Activated CD4-positive, alpha-beta memory T cell treated with anti-CD3 and anti-CD28 coated beads for 36 hours (primary cell): ENCODE measurements at regions not wholly inside any gene's neighbourhood (a gene's known extent, or its start where the extent isn't known, plus 50 kb on each side); places are given as distances from the start of the nearest gene placed in this dataset.

Experiments used
- CTCF ChIA-PET: fragments of 350-600 bp; sonication (Branson Sonifier 250); formaldehyde crosslinking; loops from one replicate; lab custom pipeline; 2021; ENCODE audit warnings: antibody characterized with exemption, inconsistent platforms; lab: Charles Lee
- POLR2A ChIA-PET: fragments of 350-600 bp; sonication (Branson Sonifier 250); formaldehyde crosslinking; loops from one replicate; lab custom pipeline; 2021; ENCODE audit warnings: antibody characterized with exemption; lab: Charles Lee
- DNase-seq: peaks from one replicate; pipeline ENCODE4 v3.0.0-alpha.2; 2020
- H3K27ac Mint-ChIP-seq: one replicate; pipeline ENCODE4 v1.8.0; 2021; ENCODE audit warnings: mixed read lengths
- H3K27me3 Mint-ChIP-seq: one replicate; pipeline ENCODE4 v1.8.0; 2021; ENCODE audit warnings: mixed read lengths
- H3K36me3 Mint-ChIP-seq: one replicate; pipeline ENCODE4 v1.8.0; 2021; ENCODE audit warnings: mixed read lengths
- H3K4me1 Mint-ChIP-seq: one replicate; pipeline ENCODE4 v1.8.0; 2021; ENCODE audit warnings: low read depth, mixed read lengths
- H3K4me3 Mint-ChIP-seq: one replicate; pipeline ENCODE4 v1.8.0; 2021; ENCODE audit warnings: mild to moderate bottlenecking, mixed read lengths
- H3K9me3 Mint-ChIP-seq: one replicate; pipeline ENCODE4 v1.8.0; 2021; ENCODE audit warnings: mixed read lengths
- intact Hi-C: fragments of 100-400 bp; cut with micrococcal nuclease; formaldehyde crosslinking; loops from one replicate; pipeline ENCODE4 v1.15.1; 2023

DNA sequence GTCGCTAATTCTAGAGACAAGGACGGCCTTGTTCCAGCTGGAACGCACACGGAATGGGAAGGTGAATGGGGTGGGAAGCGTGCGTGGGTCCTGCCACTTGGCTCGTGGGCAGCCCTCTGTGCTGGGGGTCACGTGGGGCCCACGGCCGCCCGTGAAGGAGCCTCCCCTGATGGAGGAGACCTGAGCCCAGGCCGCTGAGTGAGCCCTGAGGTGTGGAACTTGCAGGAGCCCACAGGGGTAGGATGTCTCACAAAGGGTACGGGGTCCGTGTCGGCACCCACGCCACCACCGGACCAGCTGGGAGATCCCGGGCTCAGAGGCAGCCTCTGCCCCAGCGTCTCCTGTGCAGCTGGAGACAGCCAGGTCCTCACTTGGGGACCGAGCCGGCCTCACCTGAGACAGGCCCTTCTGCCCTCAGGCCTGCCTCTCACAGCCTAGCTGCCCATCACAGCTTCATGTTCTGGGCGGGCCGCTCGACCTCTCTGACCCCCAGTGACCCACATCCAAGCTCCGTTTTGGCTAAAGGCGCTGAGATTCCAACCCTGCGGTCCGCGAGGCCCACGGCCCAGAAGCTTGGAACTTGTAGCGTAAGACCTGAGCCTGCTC, 84.8 kb downstream of the FOXL3 start:
- Mint-ChIP-seq H3K36me3 (no peaks in the 10 kb centered on the region), H3K27me3 (no peaks in the 10 kb centered on the region), H3K9me3 (no peaks in the 10 kb centered on the region), H3K27ac (no peak overlapping the region), H3K4me3 (no peak overlapping the region), H3K4me1 (peaks cover 2% of the 10 kb centered on the region)
- intact Hi-C loops: no loop called here
- DNase-seq: peak; percentile 2
- CTCF ChIA-PET: no interaction called here
- POLR2A ChIA-PET: no interaction called here

DNA sequence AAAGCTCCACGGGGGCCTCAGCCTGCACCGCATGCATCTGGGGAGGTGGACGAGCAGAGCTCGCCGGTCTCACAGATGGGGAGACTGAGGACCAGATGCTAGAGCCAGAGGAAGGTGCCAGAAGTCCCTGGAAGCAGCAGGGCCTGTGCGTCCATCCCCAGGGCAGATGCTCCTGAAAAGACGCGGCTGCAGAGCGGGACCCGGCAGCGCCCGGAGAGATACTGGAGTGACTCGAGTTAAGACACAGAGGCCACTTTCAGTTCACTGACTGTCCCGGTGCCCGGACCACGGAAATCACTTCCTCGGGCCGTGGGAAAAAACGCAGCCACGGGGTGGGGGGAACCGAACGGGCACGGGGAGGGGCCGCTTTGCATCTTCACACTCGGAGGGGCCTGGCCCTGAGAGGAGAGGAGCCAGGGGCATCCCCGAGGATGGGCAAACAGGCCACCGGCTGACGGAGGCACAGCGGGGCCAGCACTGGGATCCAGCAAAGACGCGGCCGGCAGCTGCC, 85.4 kb downstream of the FOXL3 start:
- Mint-ChIP-seq H3K4me1 (peaks cover 5% of the 10 kb centered on the region), H3K27me3 (no peaks in the 10 kb centered on the region), H3K9me3 (no peaks in the 10 kb centered on the region), H3K4me3 (no peak overlapping the region), H3K36me3 (no peaks in the 10 kb centered on the region), H3K27ac (no peak overlapping the region)
- ChIA-PET CTCF (no interaction called here), POLR2A (no interaction called here)
- peak; percentile 3 for DNase-seq
- intact Hi-C loops: no loop called here

DNA sequence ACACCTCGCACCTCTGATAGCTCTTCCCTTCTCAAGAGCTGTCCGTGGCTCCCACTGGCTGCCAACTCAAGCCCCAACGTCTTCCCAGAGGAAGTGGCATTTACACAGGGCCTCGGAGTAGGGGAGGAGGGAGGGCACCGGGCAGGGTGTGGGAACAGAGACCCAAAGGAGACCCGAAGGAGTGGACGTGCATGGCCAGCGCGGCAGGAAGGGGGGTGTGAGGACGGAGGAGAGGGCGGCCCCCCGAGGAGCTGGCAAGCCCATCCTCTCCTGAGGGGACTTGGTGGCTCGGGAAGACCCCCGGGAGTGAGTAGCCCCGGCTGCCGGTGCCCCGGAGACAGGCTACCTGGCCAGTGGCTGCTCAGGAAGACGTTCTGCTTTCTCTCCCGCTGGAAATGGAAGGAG, 85.9 kb downstream of the FOXL3 start:
- intact Hi-C loops: no loop called here
- ChIA-PET CTCF (no interaction called here), POLR2A (no interaction called here)
- H3K27me3 Mint-ChIP-seq: no peaks in the 10 kb centered on the region
- no peak overlapping the region for H3K27ac Mint-ChIP-seq
- DNase-seq: peak; percentile 7
- H3K4me1 Mint-ChIP-seq: peaks cover 9% of the 10 kb centered on the region
- no peak overlapping the region for H3K4me3 Mint-ChIP-seq
- H3K9me3 Mint-ChIP-seq: no peaks in the 10 kb centered on the region
- no peaks in the 10 kb centered on the region for H3K36me3 Mint-ChIP-seq

DNA sequence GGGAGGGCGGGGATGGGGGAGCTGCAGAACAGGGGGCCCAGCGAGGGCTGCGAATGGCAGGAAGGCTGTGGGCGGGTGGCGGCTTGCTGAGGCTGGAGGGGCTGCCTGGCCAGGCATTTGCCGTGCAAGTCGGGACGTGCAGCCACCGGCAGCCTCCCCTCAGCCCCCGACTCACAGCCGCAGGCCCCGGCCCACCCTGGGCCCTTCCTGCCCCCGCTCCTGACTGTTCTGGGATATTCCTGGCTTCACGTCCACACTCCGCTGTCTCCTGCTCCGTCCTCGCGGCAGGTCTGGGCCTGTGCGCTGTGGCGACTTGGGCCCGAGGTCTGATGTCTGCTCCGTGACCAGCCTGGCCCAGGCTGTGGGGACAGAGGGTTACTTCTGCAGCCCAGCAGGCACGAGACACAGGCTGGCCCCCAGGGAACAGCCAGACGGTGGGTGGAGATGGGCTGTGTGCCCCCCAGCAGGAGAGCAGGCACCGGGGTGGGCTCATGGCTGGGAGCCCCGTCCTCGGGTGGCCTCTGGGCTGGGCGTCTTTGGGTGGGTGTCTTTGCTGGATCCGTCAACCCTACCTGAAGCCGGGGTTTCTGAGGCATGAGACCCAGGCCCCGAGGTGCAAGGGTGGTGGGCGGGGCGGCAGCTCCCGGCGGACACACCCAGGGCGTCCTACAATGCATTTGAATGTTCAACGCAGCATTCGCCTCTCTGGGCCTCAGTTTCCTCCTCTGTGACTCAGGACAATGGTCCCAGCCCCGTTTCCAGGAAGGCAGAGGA, 86.5 kb downstream of the FOXL3 start:
- no peak overlapping the region for H3K27ac Mint-ChIP-seq
- H3K36me3 Mint-ChIP-seq: no peaks in the 10 kb centered on the region
- H3K4me1 Mint-ChIP-seq: peaks cover 15% of the 10 kb centered on the region
- H3K4me3 Mint-ChIP-seq: no peak overlapping the region
- POLR2A ChIA-PET: no interaction called here
- CTCF ChIA-PET: no interaction called here
- H3K9me3 Mint-ChIP-seq: no peaks in the 10 kb centered on the region
- peak; percentile 6 for DNase-seq
- intact Hi-C loops: no loop called here
- no peaks in the 10 kb centered on the region for H3K27me3 Mint-ChIP-seq

DNA sequence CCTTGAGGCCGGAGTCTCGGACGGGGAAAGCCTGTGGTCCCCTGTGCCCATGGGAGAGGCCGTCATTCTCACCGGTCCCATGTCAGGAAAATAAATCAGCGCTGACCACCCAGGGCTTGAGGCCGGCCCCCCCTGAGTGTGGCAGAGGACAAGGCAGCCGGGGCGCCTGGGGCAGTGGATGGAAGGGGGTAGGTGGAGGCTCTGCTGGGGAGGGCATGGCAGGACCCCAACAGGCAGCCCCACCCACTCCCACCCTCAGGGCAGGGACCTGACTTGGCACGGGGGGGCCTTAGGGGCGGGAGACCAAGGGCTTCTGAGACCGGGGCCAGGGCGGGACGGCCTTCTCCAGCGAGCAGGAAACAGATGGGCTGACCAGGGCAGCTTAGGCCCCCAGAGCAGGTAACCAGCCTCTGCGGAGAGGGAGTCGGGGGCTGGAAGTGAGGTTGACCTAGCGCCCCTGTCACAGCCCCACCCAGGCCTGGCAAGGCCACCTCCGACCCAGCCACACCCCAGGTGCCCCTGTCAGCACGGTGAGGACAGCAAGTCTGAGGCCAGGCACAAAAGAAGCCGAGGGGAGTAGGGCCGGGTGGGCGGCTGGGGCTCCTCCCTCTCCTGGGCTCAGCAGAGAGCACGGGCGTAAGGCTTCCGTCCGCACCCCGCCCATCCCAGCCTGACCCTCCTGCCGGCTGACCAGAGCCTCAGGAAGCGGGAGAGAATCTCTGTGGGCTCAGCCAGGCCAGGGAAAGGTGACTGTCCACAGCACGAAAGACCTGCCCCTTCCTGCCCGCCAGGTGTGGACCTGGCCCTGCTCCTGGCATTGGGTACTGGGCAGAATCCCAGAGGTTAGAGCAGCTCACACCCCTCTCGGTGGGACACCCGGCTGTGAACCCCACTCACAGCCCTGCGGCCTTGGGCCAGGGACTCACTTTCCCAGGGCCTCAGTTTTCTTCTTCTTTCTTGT, 87.4 kb downstream of the FOXL3 start:
- no peak overlapping the region for H3K4me3 Mint-ChIP-seq
- DNase-seq: peak; percentile 6
- peaks cover 23% of the 10 kb centered on the region for H3K4me1 Mint-ChIP-seq
- H3K27ac Mint-ChIP-seq: no peak overlapping the region
- H3K9me3 Mint-ChIP-seq: no peaks in the 10 kb centered on the region
- POLR2A ChIA-PET: no interaction called here
- intact Hi-C loops: no loop called here
- H3K36me3 Mint-ChIP-seq: no peaks in the 10 kb centered on the region
- H3K27me3 Mint-ChIP-seq: no peaks in the 10 kb centered on the region
- CTCF ChIA-PET: no interaction called here

DNA sequence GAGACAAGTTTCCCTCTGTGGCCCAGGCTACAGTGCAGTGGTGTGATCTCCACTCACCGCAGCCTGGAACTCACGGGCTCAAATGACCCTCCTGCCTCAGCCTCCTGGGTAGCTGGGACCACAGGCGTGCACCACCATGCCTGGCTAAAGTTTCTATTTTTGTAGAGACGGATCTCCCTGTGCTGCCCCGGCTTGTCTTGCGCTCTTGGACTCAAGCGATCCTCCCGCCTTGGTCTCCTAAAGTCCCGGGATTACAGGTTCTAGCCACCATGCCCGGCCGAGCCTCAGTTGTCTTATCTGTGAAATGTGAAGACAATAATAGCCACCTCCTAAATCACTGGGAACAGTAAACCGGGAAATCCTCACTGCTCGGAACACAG, 88.1 kb downstream of the FOXL3 start:
- peaks cover 23% of the 10 kb centered on the region for H3K4me1 Mint-ChIP-seq
- DNase-seq: no peak
- H3K4me3 Mint-ChIP-seq: no peak overlapping the region
- CTCF ChIA-PET: no interaction called here
- no peaks in the 10 kb centered on the region for H3K9me3 Mint-ChIP-seq
- H3K27me3 Mint-ChIP-seq: no peaks in the 10 kb centered on the region
- POLR2A ChIA-PET: no interaction called here
- intact Hi-C loops: no loop called here
- H3K36me3 Mint-ChIP-seq: no peaks in the 10 kb centered on the region
- H3K27ac Mint-ChIP-seq: no peak overlapping the region

DNA sequence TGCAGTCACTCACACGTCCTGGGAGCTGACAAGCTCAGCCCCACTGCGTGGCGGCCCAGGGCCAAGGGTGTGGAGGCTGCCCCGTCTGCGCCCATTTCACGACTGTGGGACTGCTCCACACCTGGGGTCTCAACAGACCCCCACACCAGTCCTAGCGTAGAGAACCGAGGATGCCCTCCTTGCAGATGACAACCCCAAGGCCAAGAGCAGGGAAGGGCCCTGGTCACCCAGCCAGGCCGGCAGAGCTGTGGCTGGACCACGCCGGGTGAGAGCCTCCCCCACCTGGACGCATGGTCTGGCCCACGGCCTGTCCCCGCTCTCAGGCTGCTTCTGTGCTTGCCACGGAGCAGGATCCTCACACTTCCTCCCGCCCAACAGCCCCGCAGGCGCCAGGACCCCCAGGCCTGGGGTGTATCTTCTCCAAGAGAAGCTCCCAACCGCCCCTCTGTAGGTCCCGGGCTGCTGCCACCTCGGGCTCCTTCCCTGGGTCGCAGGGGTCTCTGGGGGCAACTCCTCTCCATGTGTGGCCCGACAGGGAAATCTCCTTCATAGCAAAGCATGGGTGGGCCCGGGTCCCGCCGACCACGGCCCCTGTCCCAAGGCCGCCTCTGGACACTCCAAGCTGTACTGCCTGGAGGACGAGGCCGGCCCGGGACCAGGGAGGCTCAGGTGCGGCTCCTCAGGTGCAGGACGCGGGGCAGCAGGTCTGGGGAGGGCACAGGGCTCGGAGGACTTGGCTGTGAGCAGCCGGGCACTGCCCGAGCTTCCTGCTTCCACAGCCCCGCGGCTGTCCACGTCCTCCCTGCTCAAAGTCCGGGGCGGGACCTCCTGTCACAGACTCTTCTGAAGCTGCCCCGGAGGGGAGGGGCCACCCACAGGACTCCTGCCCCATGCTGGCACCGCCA, 88.8 kb downstream of the FOXL3 start:
- Mint-ChIP-seq H3K9me3 (peaks cover 7% of the 10 kb centered on the region), H3K27me3 (no peaks in the 10 kb centered on the region), H3K27ac (no peak overlapping the region), H3K4me3 (no peak overlapping the region), H3K36me3 (peaks cover under 1% of the 10 kb centered on the region), H3K4me1 (peaks cover 23% of the 10 kb centered on the region)
- intact Hi-C loops: no loop called here
- peak; percentile 9 for DNase-seq
- CTCF ChIA-PET: no interaction called here
- POLR2A ChIA-PET: no interaction called here

DNA sequence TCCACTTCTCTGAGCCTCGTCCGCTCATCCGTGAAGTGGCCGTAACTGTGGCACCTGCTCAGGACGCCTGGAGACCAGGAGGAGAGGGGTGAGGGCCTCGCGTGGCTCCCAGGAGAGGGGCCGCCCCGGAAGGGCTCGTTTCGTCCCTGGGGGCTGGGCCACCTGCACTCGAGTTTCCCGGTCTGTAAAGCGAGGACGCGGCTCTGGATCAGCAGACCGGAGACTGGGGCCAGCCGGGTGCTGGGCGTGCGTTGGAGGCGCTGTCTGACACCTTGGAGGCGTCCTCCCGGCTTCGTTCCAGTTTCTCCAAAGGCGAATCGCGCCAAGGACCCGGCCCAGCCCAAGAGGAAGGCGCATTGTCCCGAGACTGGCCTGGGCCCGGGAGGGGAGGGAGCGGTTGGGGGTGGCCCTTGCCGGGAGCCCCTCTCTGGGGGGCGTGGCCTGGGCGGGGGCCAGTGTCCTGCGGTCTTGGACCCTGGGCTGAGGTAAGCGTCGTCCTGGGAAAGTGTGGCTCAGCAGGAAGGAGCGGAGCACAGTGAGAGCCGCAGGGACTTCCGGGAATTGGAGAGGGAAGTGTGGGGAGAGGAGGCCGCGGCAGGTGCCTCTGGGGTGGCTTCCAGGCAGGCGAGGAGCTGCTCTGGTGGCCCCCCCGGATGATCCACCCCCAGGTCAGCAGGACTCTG, 89.6 kb downstream of the FOXL3 start:
- Mint-ChIP-seq H3K4me3 (no peak overlapping the region), H3K36me3 (peaks cover 3% of the 10 kb centered on the region), H3K4me1 (peaks cover 23% of the 10 kb centered on the region), H3K27me3 (no peaks in the 10 kb centered on the region), H3K27ac (no peak overlapping the region), H3K9me3 (peaks cover 15% of the 10 kb centered on the region)
- intact Hi-C loops: no loop called here
- POLR2A ChIA-PET: no interaction called here
- CTCF ChIA-PET: no interaction called here
- peak; percentile 16 for DNase-seq

DNA sequence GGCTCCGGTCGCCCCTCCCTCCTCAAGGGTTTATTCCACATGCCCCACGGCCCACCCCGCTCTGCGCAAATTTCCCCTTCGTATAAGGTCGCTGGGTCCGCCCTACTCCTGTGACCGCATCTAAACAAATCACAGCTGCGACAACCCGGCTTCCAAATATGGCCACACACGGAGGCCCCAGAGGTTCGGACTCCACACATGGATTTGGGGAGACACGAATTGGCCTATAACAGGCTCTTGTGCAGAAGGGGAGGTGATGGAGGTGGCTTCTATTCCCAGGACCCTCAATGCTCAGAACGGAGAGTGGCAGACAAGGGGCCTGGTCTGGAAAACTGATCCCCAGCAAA, 90.1 kb downstream of the FOXL3 start:
- ChIA-PET POLR2A (no interaction called here), CTCF (interaction anchor here (1.5 kb wide), 1 partner anchor 17 kb away, joined by 4 read pairs; no protein-coding TSS in a partner anchor)
- H3K4me1 Mint-ChIP-seq: peaks cover 23% of the 10 kb centered on the region
- H3K27me3 Mint-ChIP-seq: no peaks in the 10 kb centered on the region
- no peak for DNase-seq
- peaks cover 16% of the 10 kb centered on the region for H3K9me3 Mint-ChIP-seq
- H3K36me3 Mint-ChIP-seq: peaks cover 3% of the 10 kb centered on the region
- H3K27ac Mint-ChIP-seq: no peak overlapping the region
- intact Hi-C loops: no loop called here
- H3K4me3 Mint-ChIP-seq: no peak overlapping the region

DNA sequence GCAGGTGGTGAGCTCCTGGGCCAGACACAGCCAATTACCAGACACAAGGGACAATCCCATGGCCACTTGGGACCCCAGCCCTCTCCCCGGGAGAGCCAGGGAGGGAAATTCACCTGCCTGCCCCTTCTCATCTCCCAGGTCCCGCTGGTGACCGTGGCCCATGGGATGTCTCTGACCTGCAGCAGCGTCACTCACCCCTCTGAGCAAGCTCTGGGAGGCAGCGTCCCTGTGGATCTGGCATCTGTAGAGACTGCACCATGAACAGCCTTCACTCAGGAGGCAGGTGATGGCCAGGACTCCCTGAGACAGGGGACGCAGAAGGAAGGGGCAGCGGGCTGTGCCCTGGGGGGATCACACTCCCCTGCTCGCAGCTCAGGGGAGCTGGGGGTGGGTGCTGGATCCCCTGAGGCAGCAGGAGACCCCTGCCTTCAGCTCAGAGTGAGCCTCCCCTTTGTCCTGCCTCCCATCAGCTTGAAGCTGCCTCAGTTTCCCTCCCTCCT, 90.8 kb downstream of the FOXL3 start:
- peaks cover 23% of the 10 kb centered on the region for H3K4me1 Mint-ChIP-seq
- intact Hi-C loops: no loop called here

More for the DNA sequence above, 90.8 kb downstream of the FOXL3 start:
- Mint-ChIP-seq H3K4me3 (no peak overlapping the region), H3K27ac (no peak overlapping the region), H3K36me3 (peaks cover 3% of the 10 kb centered on the region), H3K27me3 (no peaks in the 10 kb centered on the region), H3K9me3 (peaks cover 16% of the 10 kb centered on the region)
- ChIA-PET CTCF (interaction anchor here (1.5 kb wide), 1 partner anchor 18 kb away, joined by 4 read pairs; no protein-coding TSS in a partner anchor), POLR2A (no interaction called here)
- DNase-seq: peak; percentile 7
